ENCODE measurements at regions not wholly inside any gene's neighbourhood (a gene's known extent, or its start where the extent isn't known, plus 50 kb on each side); places are given as distances from the start of the nearest gene placed in this dataset.
A peak's percentile ranks its signal among the peaks of the same experiment; 100 is the strongest.
"Not testable (repeated sequence)": the region's sequence is repeated elsewhere in the genome, so short reads cannot be mapped to it uniquely, and the experiment has no call there.

- TF ChIP-seq POLR2A (IDR thresholded peaks at IDR 0.05; ENCODE audit: low read depth, low read length) (no peak), TAF1 (IDR thresholded peaks at IDR 0.05; ENCODE audit: borderline replicate concordance, low read depth, low read length) (no peak), POLR2AphosphoS5 (IDR thresholded peaks at IDR 0.05; ENCODE audit: low read depth, low read length) (no peak)
- DNase-seq (ENCODE audit: insufficient read length) (no peak), FAIRE-seq (no peak)
Observed at GRCh38 chr7:65219623-65220022, 154.0 kb upstream of the ZNF92 start.

GRCh38 chr7:65216469-65216868, 157.2 kb upstream of the ZNF92 start:
- FAIRE-seq (peak; percentile 14), DNase-seq (ENCODE audit: insufficient read length) (no peak)
- TF ChIP-seq TAF1 (IDR thresholded peaks at IDR 0.05; ENCODE audit: borderline replicate concordance, low read depth, low read length) = no peak
- no peak for TF ChIP-seq POLR2A (IDR thresholded peaks at IDR 0.05; ENCODE audit: low read depth, low read length)
- no peak for TF ChIP-seq POLR2AphosphoS5 (IDR thresholded peaks at IDR 0.05; ENCODE audit: low read depth, low read length)

GRCh38 chr7:65213260-65213659, 160.4 kb upstream of the ZNF92 start:
- not testable (repeated sequence) for DNase-seq (ENCODE audit: insufficient read length); FAIRE-seq

- not testable (repeated sequence) for FAIRE-seq; DNase-seq (ENCODE audit: insufficient read length)
Observed at GRCh38 chr7:65199221-65199620, 174.4 kb upstream of the ZNF92 start.

GRCh38 chr7:65193334-65194058, 180.2 kb upstream of the ZNF92 start:
- DNase-seq (ENCODE audit: insufficient read length); FAIRE-seq: not testable (repeated sequence)

- DNase-seq (ENCODE audit: insufficient read length); FAIRE-seq: not testable (repeated sequence)
Observed at GRCh38 chr7:65177041-65177440, 170.6 kb upstream of the ERV3-1 start.

- FAIRE-seq = not testable (repeated sequence)
Observed at GRCh38 chr7:65150105-65150504, 143.6 kb upstream of the ERV3-1 start.

GRCh38 chr7:65146118-65146914, 139.8 kb upstream of the ERV3-1 start:
- not testable (repeated sequence) for DNase-seq (ENCODE audit: insufficient read length); FAIRE-seq

More at GRCh38 chr7:65150105-65150504, 143.6 kb upstream of the ERV3-1 start:
- not testable (repeated sequence) for DNase-seq (ENCODE audit: insufficient read length)

GRCh38 chr7:65145710-65146109, 139.2 kb upstream of the ERV3-1 start:
- FAIRE-seq; DNase-seq (ENCODE audit: insufficient read length): not testable (repeated sequence)

- not testable (repeated sequence) for DNase-seq (ENCODE audit: insufficient read length); FAIRE-seq
Observed at GRCh38 chr7:65145008-65145407, 138.5 kb upstream of the ERV3-1 start.

GRCh38 chr7:65144557-65144956, 138.1 kb upstream of the ERV3-1 start:
- FAIRE-seq; DNase-seq (ENCODE audit: insufficient read length): not testable (repeated sequence)

GRCh38 chr7:65144119-65144518, 137.6 kb upstream of the ERV3-1 start:
- not testable (repeated sequence) for FAIRE-seq

GRCh38 chr7:65141894-65142293, 135.4 kb upstream of the ERV3-1 start:
- not testable (repeated sequence) for FAIRE-seq; DNase-seq (ENCODE audit: insufficient read length)

More at GRCh38 chr7:65144119-65144518, 137.6 kb upstream of the ERV3-1 start:
- not testable (repeated sequence) for DNase-seq (ENCODE audit: insufficient read length)

GRCh38 chr7:65141405-65141778, 134.9 kb upstream of the ERV3-1 start:
- DNase-seq (ENCODE audit: insufficient read length); FAIRE-seq: not testable (repeated sequence)

- FAIRE-seq = not testable (repeated sequence)
Observed at GRCh38 chr7:65140543-65141404, 134.3 kb upstream of the ERV3-1 start.

GRCh38 chr7:65136850-65137249, 130.4 kb upstream of the ERV3-1 start:
- not testable (repeated sequence) for DNase-seq (ENCODE audit: insufficient read length); FAIRE-seq

More at GRCh38 chr7:65140543-65141404, 134.3 kb upstream of the ERV3-1 start:
- not testable (repeated sequence) for DNase-seq (ENCODE audit: insufficient read length)

- not testable (repeated sequence) for DNase-seq (ENCODE audit: insufficient read length); FAIRE-seq
Observed at GRCh38 chr7:65133087-65133486, 126.6 kb upstream of the ERV3-1 start.

GRCh38 chr7:65132256-65132655, 125.8 kb upstream of the ERV3-1 start:
- not testable (repeated sequence) for DNase-seq (ENCODE audit: insufficient read length); FAIRE-seq

GRCh38 chr7:65127364-65127763, 120.9 kb upstream of the ERV3-1 start:
- FAIRE-seq; DNase-seq (ENCODE audit: insufficient read length): not testable (repeated sequence)

Data from GM12892 (cell line).